PC-9 (cell line): ENCODE measurements at regions not wholly inside any gene's neighbourhood (a gene's known extent, or its start where the extent isn't known, plus 50 kb on each side); places are given as distances from the start of the nearest gene placed in this dataset.

Source experiments
- CTCF ChIP-seq: fragments of 200-600 bp; sonication (generic); conservative IDR thresholded peaks from 2 replicates; pipeline ENCODE4 v1.6.1; 2017; ENCODE audit warnings: mixed run types, antibody characterized with exemption, mild to moderate bottlenecking, moderate library complexity
- EZH2 ChIP-seq: fragments of 200-600 bp; sonication (generic); IDR thresholded peaks from 2 replicates; pipeline ENCODE4 v1.8.0; 2017; ENCODE audit warnings: antibody characterized with exemption, low read depth

- TF ChIP-seq CTCF (no peak), EZH2 (no peak)
Measured at GRCh38 chr18:45559258-45559657, 56.0 kb upstream of the SLC14A2 start.
